ENCODE measurements at regions not wholly inside any gene's neighbourhood (a gene's known extent, or its start where the extent isn't known, plus 50 kb on each side); places are given as distances from the start of the nearest gene placed in this dataset.

DNA sequence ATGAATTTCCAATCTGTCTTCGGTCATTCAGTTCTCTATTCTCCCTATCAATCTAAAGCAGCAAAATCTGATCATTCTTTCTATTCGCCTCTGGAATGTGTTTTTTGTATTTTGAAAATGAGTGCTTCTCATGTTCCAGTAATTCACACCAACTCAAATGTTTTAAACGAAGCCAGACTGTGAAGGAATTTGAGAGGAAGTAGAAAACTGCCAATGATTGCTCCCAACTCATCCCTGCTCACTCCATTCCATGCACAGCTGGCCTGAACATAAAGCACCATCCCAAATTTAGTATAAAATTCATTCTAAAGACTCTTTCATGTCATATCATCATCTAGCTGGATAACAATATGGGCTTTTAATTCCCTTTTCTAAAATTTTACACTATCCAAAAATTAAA is 123.8 kb downstream of the DUSP6 start:
- TF ChIP-seq, protein P1, sequence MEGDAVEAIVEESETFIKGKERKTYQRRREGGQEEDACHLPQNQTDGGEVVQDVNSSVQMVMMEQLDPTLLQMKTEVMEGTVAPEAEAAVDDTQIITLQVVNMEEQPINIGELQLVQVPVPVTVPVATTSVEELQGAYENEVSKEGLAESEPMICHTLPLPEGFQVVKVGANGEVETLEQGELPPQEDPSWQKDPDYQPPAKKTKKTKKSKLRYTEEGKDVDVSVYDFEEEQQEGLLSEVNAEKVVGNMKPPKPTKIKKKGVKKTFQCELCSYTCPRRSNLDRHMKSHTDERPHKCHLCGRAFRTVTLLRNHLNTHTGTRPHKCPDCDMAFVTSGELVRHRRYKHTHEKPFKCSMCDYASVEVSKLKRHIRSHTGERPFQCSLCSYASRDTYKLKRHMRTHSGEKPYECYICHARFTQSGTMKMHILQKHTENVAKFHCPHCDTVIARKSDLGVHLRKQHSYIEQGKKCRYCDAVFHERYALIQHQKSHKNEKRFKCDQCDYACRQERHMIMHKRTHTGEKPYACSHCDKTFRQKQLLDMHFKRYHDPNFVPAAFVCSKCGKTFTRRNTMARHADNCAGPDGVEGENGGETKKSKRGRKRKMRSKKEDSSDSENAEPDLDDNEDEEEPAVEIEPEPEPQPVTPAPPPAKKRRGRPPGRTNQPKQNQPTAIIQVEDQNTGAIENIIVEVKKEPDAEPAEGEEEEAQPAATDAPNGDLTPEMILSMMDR (conservative IDR thresholded peaks at IDR 0.05; ENCODE audit: low read depth, low read length): no peak
- TF ChIP-seq EZH2 (IDR thresholded peaks at IDR 0.05; ENCODE audit: low read length, unreplicated experiment) (no peak), EZH2phosphoT487 (IDR thresholded peaks at IDR 0.05; ENCODE audit: borderline replicate concordance, low read length) (no peak)
